ENCODE measurements at regions not wholly inside any gene's neighbourhood (a gene's known extent, or its start where the extent isn't known, plus 50 kb on each side); places are given as distances from the start of the nearest gene placed in this dataset.

DNA sequence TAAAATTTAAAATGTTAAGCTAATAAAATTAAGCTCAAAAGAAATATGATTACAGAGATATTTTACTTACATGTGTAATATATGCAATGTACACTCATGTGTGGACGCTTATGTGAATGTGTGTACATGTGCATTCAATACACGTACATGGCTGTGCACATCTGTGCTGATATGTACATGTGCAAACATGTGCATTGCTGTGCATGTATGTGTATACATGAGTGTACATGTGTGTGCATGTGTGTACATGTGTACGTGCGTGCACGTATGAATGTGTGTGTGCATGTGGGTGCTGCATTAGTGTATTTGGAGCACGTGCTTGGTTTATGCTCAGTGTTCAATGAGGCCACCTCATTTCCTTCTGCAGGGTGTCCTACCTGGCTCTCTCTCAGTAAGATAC lies 88.2 kb upstream of the TMEM18 start:
- TF ChIP-seq, protein P1, sequence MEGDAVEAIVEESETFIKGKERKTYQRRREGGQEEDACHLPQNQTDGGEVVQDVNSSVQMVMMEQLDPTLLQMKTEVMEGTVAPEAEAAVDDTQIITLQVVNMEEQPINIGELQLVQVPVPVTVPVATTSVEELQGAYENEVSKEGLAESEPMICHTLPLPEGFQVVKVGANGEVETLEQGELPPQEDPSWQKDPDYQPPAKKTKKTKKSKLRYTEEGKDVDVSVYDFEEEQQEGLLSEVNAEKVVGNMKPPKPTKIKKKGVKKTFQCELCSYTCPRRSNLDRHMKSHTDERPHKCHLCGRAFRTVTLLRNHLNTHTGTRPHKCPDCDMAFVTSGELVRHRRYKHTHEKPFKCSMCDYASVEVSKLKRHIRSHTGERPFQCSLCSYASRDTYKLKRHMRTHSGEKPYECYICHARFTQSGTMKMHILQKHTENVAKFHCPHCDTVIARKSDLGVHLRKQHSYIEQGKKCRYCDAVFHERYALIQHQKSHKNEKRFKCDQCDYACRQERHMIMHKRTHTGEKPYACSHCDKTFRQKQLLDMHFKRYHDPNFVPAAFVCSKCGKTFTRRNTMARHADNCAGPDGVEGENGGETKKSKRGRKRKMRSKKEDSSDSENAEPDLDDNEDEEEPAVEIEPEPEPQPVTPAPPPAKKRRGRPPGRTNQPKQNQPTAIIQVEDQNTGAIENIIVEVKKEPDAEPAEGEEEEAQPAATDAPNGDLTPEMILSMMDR (IDR thresholded peaks at IDR 0.05), result no peak
- TF ChIP-seq POLR2AphosphoS5 (IDR thresholded peaks at IDR 0.05; ENCODE audit: low read depth, low read length) (no peak), SIN3A (IDR thresholded peaks at IDR 0.05; ENCODE audit: borderline replicate concordance, insufficient read depth, low read depth, low read length) (no peak), TCF7L2 (IDR thresholded peaks at IDR 0.05; ENCODE audit: low read depth, low read length) (no peak)
